CD4-positive, alpha-beta T cell treated with Interferon gamma for 1 hour (primary cell): ENCODE measurements at regions not wholly inside any gene's neighbourhood (a gene's known extent, or its start where the extent isn't known, plus 50 kb on each side); places are given as distances from the start of the nearest gene placed in this dataset.
A peak's percentile ranks its signal among the peaks of the same experiment; 100 is the strongest.

ENCODE experiments used
- DNase-seq: peaks from one replicate; pipeline ENCODE4 v3.0.0-alpha.2; 2020

DNA sequence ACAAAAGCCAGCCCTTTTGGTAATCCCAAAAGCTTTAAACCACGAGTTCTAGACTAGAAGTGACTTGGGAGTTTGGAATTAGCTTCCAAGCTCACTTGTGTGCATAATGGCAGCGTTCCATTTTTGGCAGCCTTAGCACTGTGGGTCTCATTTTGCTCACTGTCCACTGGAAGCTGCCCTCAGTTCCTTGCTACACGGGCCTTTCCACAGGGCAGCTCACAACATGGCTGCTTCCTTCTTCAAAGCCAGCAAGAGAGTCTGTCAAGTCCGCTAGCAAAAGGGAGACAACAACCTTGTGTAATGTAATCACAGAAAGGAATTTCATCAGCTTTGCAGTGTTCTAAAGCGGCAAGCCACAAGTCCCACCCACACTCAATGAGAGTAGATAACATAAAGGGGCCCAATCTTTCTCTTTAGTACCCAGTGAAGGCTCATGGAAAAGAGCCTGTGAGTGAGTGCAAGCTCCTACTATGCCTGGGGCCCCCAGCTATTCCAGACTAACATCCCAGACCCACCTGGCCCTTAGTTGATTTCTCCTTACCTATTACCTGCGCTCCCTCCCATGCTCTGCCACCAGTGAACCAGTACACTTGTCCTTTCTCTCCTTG lies 168.5 kb upstream of the FOXN2 start:
- DNase-seq, result no peak

- DNase-seq, result peak; percentile 12
Measured at GRCh38 chr2:48146552-48146951, 167.9 kb upstream of the FOXN2 start.

DNA sequence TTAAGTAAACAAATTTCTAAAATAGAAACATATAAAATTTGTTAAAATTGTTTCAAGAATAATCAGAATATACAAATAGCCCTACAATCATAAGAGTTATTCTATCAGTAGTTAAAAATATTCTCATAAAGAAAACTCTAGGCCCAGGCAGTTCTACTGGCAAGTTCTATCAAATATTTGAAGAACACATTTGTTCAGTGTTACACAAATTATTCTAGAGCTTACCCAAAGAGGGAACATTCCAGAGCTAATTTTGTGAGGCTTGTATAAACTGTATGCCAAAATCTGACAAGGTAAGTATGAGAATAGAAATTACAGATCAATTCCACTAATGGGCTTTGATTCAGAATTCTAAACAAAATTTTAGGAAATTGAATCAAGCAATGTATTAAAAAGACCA lies 166.8 kb upstream of the FOXN2 start:
- DNase-seq, result no peak

- DNase-seq, result no peak
Measured at GRCh38 chr2:48148841-48149430, 165.5 kb upstream of the FOXN2 start.

GRCh38 chr2:48157150-48157549 lies 157.3 kb upstream of the FOXN2 start:
- DNase-seq, result no peak

- no peak for DNase-seq
Measured at GRCh38 chr2:48161628-48162027, 152.9 kb upstream of the FOXN2 start.

DNA sequence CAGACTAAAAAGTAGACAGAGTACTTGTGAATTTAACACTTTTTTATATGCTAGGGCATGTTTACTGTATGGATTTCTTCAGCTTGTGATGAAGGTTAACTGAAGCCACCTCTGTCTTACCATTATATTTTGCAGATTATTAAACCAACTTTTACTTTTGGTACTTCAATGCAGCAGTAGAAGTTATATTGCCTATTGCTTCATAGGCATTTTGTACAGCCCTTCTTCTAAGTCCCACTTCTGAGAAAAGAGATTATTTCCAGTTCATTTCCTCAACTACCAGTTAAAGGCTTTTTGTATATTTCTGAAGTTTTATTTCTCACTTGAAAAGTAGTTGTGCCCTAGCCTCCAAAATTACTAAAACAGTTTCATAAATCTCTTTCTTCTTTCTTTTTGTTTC lies 151.7 kb upstream of the FOXN2 start:
- no peak for DNase-seq

DNA sequence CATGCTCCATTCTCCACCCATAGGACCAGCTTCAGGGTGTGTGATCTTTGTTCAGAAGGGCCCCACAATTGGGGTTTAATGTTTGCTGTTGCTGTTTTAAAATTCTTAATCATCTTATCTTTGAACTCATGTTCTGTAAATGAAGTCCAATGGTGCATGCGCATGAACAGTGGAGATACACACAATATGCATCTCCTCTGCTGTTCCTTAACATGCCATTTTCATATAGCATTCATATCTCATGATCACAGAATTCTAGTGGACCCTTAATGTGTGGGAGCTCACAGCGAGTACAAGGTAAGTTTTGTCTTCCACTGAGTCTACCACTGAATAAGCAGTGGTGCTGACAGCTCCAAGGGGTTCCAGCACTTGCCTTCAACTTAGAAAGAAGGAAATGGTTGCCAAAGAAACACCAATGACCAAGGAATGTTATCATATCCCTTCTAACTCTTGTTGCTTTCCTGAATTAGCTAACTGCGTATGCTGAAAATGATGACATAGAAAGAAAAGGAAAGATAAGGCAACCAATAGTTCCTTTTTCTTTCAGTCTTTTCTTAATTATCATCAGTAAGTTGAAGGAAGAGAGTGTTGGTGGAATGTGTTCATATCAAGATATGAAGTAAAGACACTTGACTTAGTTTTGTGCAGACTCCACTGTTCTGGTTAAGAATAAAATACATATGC lies 149.3 kb upstream of the FOXN2 start:
- no peak for DNase-seq

DNA sequence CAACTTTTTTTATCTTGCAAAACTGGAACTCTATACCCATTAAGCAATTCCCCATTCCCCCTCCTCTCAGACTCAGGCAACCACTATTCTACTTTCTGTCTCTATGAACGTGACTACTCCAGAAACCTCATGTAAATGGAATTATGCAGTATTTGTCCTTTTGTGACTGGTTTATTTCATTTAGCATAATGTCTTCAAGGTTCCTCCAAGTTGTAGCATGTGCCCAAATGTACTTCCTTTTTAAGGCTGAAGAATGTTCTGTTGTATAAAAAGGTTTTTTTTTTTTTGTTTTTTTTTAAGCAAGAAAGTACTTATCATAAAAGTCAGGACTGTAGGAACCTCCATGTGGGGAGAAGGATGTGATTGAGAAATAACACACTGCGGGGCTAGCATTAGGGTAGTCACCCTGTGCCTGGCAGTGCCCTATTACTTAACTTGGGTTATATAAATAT lies 145.3 kb upstream of the FOXN2 start:
- peak; percentile 17 for DNase-seq

GRCh38 chr2:48170281-48170680 lies 144.2 kb upstream of the FOXN2 start:
- DNase-seq, result no peak

DNA sequence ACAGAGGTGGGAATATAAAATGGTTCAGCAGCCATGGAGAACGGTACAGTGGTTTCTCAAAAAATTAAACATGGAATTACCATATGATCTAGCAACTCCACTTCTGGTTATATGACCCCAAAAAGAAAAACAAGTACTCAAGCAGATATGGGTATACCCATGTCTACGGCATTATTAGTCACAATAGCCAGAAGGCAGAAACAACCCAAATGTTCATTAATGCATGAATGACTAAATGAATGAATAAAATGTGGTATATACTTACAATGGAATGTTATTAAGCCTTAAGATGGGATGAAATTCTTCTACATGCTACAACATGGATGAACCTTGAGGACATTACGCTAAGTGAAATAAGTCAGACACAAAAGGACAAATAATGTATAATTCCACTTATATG lies 141.3 kb upstream of the FOXN2 start:
- DNase-seq, result no peak

GRCh38 chr2:48174503-48174902 lies 140.0 kb upstream of the FOXN2 start:
- DNase-seq, result no peak

GRCh38 chr2:48175254-48175653 lies 139.2 kb upstream of the FOXN2 start:
- no peak for DNase-seq

- DNase-seq, result no peak
Measured at GRCh38 chr2:48175656-48176055, 138.8 kb upstream of the FOXN2 start.

DNA sequence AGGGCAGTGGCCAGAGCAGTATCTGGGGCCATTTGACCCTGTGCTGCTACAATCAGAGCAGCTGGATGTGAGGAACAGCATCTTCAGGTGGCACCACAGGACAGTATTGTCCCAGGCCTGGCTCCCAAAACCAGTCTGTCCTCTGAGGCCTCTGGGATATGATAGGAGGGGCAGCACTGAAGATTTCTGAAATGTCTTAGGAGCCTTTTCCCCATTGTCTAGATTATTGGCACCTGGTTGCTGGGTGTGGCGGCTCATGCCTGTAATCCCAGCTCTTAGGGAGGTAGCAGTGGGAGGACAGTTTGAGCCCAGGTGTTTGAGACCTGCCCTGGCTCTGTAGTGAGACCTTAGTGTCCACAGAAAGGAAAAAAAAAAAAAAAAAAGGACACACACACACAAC lies 137.6 kb upstream of the FOXN2 start:
- no peak for DNase-seq

DNA sequence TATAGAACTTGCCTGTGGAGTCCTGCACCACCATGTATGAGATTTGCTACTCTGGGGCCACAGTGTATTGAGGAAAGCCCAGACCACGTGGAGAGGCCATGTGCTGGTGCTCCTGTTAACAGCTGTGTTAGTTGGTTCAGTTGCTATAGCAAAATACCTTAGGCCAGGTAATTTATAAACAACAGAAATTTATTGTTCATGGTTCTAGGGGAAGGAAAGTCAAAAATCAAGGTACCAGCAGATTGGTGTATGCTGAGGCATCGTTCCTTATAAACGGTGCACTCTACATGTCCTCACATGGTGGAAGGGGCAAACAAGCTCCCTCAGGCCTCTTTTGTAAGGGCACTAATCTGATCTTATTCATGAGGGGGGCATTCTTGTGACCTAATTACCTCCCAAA lies 135.9 kb upstream of the FOXN2 start:
- DNase-seq, result no peak

DNA sequence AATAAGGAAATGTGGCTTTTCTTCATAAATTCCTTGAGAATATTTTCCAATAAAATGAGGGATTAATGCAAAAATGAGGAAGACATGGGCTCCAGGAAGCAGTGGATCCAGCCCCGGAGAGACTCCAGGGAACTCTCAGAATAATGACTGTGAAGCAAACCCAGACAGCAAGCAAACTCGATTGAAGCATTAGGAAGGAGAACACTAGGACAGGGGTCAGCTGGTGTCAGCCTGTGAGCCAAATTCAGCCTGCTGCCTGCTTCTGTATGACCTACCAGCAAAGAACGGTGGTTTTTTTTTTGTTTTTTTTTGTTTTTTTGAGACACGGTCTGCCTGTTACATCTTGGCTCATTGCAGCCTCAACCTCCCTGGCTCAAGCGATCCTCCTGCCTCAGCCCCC lies 133.9 kb upstream of the FOXN2 start:
- no peak for DNase-seq

DNA sequence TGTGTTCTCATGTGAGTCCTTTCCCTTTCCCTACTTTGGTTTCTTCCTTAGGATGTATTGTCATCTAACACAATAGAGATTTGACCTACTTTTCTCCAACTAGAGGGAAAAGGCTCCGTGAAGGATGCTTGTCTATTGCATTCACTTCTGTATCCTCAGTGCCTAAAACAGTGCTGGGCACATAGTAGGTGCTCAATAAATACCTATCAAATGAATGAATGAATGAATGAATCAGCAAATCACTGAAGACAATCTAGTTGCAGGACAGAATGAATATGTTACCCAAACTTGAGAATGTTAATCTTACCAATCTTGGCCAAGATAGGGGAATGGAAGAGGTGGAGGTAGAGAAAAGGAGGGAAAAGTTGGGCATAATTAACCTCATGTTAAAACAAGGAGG lies 131.2 kb upstream of the FOXN2 start:
- DNase-seq, result no peak

DNA sequence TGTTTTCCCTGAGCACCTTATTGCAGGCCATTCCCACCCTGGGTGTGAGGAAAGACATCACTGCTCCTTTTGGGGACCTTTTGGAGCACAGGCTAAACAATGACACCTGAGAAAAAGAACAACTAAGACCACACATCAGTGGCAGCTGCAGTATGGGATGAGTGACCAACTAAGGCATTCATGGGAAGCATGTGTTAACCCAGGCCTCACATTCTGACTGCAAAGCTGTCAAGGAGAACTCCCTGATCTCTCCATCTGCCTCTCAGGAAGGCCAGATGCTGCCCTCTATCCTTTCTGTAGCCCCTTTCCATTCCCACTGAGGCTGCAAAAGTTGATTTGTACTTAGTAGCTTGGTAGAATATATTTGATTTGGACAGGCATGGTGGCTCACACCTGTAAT lies 130.5 kb upstream of the FOXN2 start:
- no peak for DNase-seq

GRCh38 chr2:48187503-48187902 lies 127.0 kb upstream of the FOXN2 start:
- no peak for DNase-seq

GRCh38 chr2:48189552-48190228 lies 124.8 kb upstream of the FOXN2 start:
- peak; percentile 66 for DNase-seq

- no peak for DNase-seq
Measured at GRCh38 chr2:48190230-48190629, 124.3 kb upstream of the FOXN2 start.

GRCh38 chr2:48194641-48195040 lies 119.8 kb upstream of the FOXN2 start:
- no peak for DNase-seq

DNA sequence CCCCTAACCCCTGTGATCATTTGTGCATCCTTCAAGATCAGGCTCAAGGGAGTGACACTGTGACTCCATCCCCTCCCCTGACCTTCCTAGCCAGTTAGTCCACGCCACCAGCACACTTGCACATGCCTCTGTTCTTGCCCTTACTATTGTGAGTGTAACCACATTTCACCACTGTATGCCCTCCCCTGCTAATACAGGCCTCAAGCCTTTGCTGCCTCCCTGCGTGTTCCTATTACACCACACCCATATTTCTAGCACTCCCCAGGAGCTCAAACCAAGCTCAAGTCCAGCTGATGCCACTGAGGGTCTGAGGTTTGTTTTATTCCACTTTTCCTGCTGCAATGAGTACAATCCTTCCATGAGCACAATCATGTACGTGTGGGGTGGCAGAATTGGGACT lies 119.3 kb upstream of the FOXN2 start:
- no peak for DNase-seq
